ENCODE measurements at regions not wholly inside any gene's neighbourhood (a gene's known extent, or its start where the extent isn't known, plus 50 kb on each side); places are given as distances from the start of the nearest gene placed in this dataset.

DNA sequence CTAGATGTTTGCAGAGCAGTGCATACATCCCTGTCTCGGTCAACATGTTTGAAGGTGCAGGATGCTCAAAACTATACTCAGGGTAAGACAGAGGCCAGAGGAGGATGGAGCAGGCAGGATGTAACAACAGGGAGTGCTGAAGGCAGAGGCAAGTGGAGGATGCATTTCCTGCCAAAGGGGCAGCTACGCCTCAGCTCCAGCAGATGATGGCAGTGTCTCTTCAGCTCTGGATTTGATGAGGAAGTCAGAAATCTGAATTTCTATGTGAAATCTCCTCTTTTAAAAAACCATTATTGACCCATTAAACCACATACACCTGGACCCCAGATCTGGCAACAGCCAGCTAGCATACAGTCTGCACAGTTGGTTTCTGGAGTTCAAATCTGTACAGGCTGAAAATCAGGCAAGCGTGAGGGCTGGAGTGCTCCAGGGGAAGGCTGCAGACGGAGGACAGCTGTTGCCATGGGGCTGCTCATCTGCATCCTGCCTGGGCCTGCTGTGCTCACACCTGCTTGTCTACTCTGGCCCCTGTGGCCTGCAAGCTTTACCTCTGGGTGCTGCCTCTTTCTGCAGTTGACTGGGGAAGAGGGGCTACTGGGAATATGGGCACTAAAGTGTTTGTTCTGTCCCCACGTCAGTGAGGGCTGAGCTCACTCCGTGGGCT, 152.9 kb upstream of the SLC28A3 start:
- Histone ChIP-seq H3K27ac (ENCODE audit: low read depth, low read length, poor library complexity, severe bottlenecking) (no peak overlapping the region), H2AFZ (ENCODE audit: low read length) (no peak overlapping the region), H3K79me2 (ENCODE audit: insufficient read depth, low read length) (no peaks in the 10 kb centered on the region), H3K9ac (ENCODE audit: low read length) (no peak overlapping the region), H3K36me3 (ENCODE audit: insufficient read depth, low read length) (no peaks in the 10 kb centered on the region), H3K9me3 (ENCODE audit: low read length) (no peaks in the 10 kb centered on the region), H3K9me2 (ENCODE audit: low read depth, low read length) (no peaks in the 10 kb centered on the region), H4K20me1 (ENCODE audit: insufficient read depth, low read length) (no peaks in the 10 kb centered on the region), H3K27me3 (ENCODE audit: insufficient read depth, low read length) (no peaks in the 10 kb centered on the region), H3K4me1 (ENCODE audit: insufficient read depth, low read length, severe bottlenecking) (no peaks in the 10 kb centered on the region), H3F3A (ENCODE audit: insufficient read depth, low read length) (no peaks in the 10 kb centered on the region), H3K4me2 (ENCODE audit: low read length) (no peak overlapping the region), H3K4me3 (ENCODE audit: low read depth, low read length, poor library complexity, severe bottlenecking) (no peak overlapping the region)
- no peak for TF ChIP-seq EZH2 (IDR thresholded peaks at IDR 0.05; ENCODE audit: borderline replicate concordance, low read length)
- TF ChIP-seq, protein P1, sequence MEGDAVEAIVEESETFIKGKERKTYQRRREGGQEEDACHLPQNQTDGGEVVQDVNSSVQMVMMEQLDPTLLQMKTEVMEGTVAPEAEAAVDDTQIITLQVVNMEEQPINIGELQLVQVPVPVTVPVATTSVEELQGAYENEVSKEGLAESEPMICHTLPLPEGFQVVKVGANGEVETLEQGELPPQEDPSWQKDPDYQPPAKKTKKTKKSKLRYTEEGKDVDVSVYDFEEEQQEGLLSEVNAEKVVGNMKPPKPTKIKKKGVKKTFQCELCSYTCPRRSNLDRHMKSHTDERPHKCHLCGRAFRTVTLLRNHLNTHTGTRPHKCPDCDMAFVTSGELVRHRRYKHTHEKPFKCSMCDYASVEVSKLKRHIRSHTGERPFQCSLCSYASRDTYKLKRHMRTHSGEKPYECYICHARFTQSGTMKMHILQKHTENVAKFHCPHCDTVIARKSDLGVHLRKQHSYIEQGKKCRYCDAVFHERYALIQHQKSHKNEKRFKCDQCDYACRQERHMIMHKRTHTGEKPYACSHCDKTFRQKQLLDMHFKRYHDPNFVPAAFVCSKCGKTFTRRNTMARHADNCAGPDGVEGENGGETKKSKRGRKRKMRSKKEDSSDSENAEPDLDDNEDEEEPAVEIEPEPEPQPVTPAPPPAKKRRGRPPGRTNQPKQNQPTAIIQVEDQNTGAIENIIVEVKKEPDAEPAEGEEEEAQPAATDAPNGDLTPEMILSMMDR (IDR thresholded peaks at IDR 0.05; ENCODE audit: low read length), result no peak

GRCh38 chr9:84499969-84500582, 159.5 kb upstream of the SLC28A3 start:
- Histone ChIP-seq H3K4me2 (ENCODE audit: low read length) (no peak overlapping the region), H3K9me2 (ENCODE audit: low read depth, low read length) (no peaks in the 10 kb centered on the region), H3K9ac (ENCODE audit: low read length) (no peak overlapping the region), H3K79me2 (ENCODE audit: insufficient read depth, low read length) (no peaks in the 10 kb centered on the region), H2AFZ (ENCODE audit: low read length) (no peak overlapping the region), H3F3A (ENCODE audit: insufficient read depth, low read length) (no peaks in the 10 kb centered on the region), H3K4me1 (ENCODE audit: insufficient read depth, low read length, severe bottlenecking) (no peaks in the 10 kb centered on the region), H3K9me3 (ENCODE audit: low read length) (no peaks in the 10 kb centered on the region), H4K20me1 (ENCODE audit: insufficient read depth, low read length) (no peaks in the 10 kb centered on the region), H3K27me3 (ENCODE audit: insufficient read depth, low read length) (no peaks in the 10 kb centered on the region; the same call in 1 of the 2 replicates), H3K36me3 (ENCODE audit: insufficient read depth, low read length) (no peaks in the 10 kb centered on the region), H3K4me3 (ENCODE audit: low read depth, low read length, poor library complexity, severe bottlenecking) (no peak overlapping the region), H3K27ac (ENCODE audit: low read depth, low read length, poor library complexity, severe bottlenecking) (no peak overlapping the region)
- TF ChIP-seq, protein P1 (IDR thresholded peaks at IDR 0.05; ENCODE audit: low read length), result no peak
- TF ChIP-seq EZH2 (IDR thresholded peaks at IDR 0.05; ENCODE audit: borderline replicate concordance, low read length), result no peak

DNA sequence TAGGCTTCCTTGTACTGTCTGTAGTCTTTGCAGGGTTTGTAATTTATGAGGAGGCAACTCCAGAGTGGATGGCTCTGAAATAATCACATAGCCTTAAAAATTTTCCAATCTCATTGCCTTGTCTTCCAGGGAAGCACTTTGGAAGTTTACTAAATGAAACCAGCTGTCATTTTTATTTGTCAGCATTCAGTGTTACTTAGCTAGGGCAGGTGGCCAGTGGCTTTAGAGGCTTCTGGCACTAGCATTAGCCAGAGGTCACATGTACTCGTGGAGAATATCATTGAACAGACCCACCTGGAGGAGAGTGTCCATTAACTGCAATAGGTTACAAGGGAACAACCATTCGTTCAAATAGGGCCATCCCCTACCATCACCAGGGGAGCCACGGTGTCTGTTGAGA, 160.3 kb upstream of the SLC28A3 start:
- Histone ChIP-seq H3K4me3 (ENCODE audit: low read depth, low read length, poor library complexity, severe bottlenecking) (no peak overlapping the region), H2AFZ (ENCODE audit: low read length) (no peak overlapping the region), H3K4me1 (ENCODE audit: insufficient read depth, low read length, severe bottlenecking) (no peaks in the 10 kb centered on the region), H3K27me3 (ENCODE audit: insufficient read depth, low read length) (no peaks in the 10 kb centered on the region; the same call in 1 of the 2 replicates), H3K36me3 (ENCODE audit: insufficient read depth, low read length) (no peaks in the 10 kb centered on the region), H3K27ac (ENCODE audit: low read depth, low read length, poor library complexity, severe bottlenecking) (no peak overlapping the region), H3K79me2 (ENCODE audit: insufficient read depth, low read length) (no peaks in the 10 kb centered on the region), H3K4me2 (ENCODE audit: low read length) (no peak overlapping the region), H3F3A (ENCODE audit: insufficient read depth, low read length) (no peaks in the 10 kb centered on the region), H4K20me1 (ENCODE audit: insufficient read depth, low read length) (no peaks in the 10 kb centered on the region), H3K9me2 (ENCODE audit: low read depth, low read length) (no peaks in the 10 kb centered on the region), H3K9me3 (ENCODE audit: low read length) (no peaks in the 10 kb centered on the region), H3K9ac (ENCODE audit: low read length) (no peak overlapping the region)
- no peak for TF ChIP-seq EZH2 (IDR thresholded peaks at IDR 0.05; ENCODE audit: borderline replicate concordance, low read length)
- TF ChIP-seq, protein P1 (IDR thresholded peaks at IDR 0.05; ENCODE audit: low read length), result no peak

Data from OCI-LY1 (cell line).